HCT116 (cell line): ENCODE measurements at regions not wholly inside any gene's neighbourhood (a gene's known extent, or its start where the extent isn't known, plus 50 kb on each side); places are given as distances from the start of the nearest gene placed in this dataset.

Source experiments
- ATAC-seq: fragments of 200-7000 bp; cut with Tn5 transposase; 2 replicates; pipeline ENCODE4 v1.9.1; 2020; ENCODE audit warnings: mild to moderate bottlenecking, moderate library complexity
- BruUV-seq: library from RNA; stranded (reverse); fragments of 400-500 nt; replicated peaks from 2 replicates; lab custom pipeline; 2021; lab: Mats Ljungman, UMichigan
- CTCF ChIA-PET: fragments of 300-600 bp; sonication (Branson Sonifier 250); formaldehyde crosslinking; loops from one replicate; lab custom pipeline; 2021; ENCODE audit warnings: antibody characterized with exemption; lab: Charles Lee
- POLR2A ChIA-PET: fragments of 300-600, 350-600 bp; sonication (Branson Sonifier 250); formaldehyde crosslinking; loops from one replicate; lab custom pipeline; 2021; ENCODE audit warnings: antibody characterized with exemption; lab: Charles Lee
- RAD21 ChIA-PET, 2 experiments: fragments of 300-600 bp; sonication (Branson Sonifier 250); formaldehyde crosslinking; loops; one replicate each; lab custom pipeline; 2023; ENCODE audit warnings: low total read pairs in 2 of 2; ENCODE audit not compliant: uncharacterized antibody in 2 of 2, unreplicated experiment in 2 of 2, low non-redundant PET in 1 of 2; lab: Charles Lee
- DNase-seq: peaks from one replicate; pipeline ENCODE4 v3.0.0-alpha.2; 2010; ENCODE audit warnings: low read depth, low spot score
- H2AFZ ChIP-seq: fragments of 200-600 bp; shearing (Covaris generic), sonication (generic); 2 replicates; pipeline ENCODE4 v1.6.1; 2017; ENCODE audit warnings: low read depth, mixed run types, mixed read lengths, antibody characterized with exemption, low read length; ENCODE audit not compliant: poor library complexity, severe bottlenecking
- H3K27ac ChIP-seq: 2 replicates; pipeline ENCODE4 v1.5.1; 2012; ENCODE audit warnings: low read depth, low read length
- H3K27me3 ChIP-seq: fragments of 200-600 bp; sonication (generic); 2 replicates; pipeline ENCODE4 v1.6.1; 2016; ENCODE audit warnings: mixed run types, low read length, mixed read lengths; ENCODE audit not compliant: insufficient read depth
- H3K36me3 ChIP-seq, 2 experiments: fragments of 200-500 bp in 1 of 2; fragments of 200-600 bp in 1 of 2; sonication (Bioruptor generic) in 1 of 2; sonication (generic) in 1 of 2; 2 replicates each; pipeline versions ENCODE4 v1.5.1 to v1.6.1; 2014 to 2016; ENCODE audit warnings: low read length in 2 of 2, inconsistent platforms in 1 of 2, mixed read lengths in 1 of 2, mixed run types in 1 of 2; ENCODE audit not compliant: insufficient read depth in 2 of 2, control insufficient read depth in 1 of 2
- H3K4me1 ChIP-seq, 2 experiments: fragments of 200-600 bp in 1 of 2; sonication (generic) in 1 of 2; 2 replicates each; pipeline versions ENCODE4 v1.5.1 to v1.6.1; 2012 to 2017; ENCODE audit warnings: low read length in 2 of 2, inconsistent platforms in 1 of 2, mild to moderate bottlenecking in 1 of 2, mixed read lengths in 1 of 2, mixed run types in 1 of 2, moderate library complexity in 1 of 2; ENCODE audit not compliant: insufficient read depth in 2 of 2, control insufficient read depth in 1 of 2
- H3K4me2 ChIP-seq: fragments of 200-600 bp; sonication (generic); 2 replicates; pipeline ENCODE4 v1.6.1; 2017; ENCODE audit warnings: mixed run types, low read length, mixed read lengths
- H3K4me3 ChIP-seq, 2 experiments: fragments of 200-600 bp in 1 of 2; sonication (generic) in 1 of 2; replicated peaks in 1 of 2; 2 replicates each; pipeline ENCODE4 v1.5.1; 2011 to 2016; ENCODE audit warnings: low read length in 2 of 2, control low read depth in 1 of 2, low read depth in 1 of 2, mild to moderate bottlenecking in 1 of 2, mixed read lengths in 1 of 2, mixed run types in 1 of 2
- H3K79me2 ChIP-seq: fragments of 200-600 bp; sonication (generic); 2 replicates; pipeline ENCODE4 v1.6.1; 2017; ENCODE audit warnings: mild to moderate bottlenecking, mixed run types, low read length, moderate library complexity, mixed read lengths; ENCODE audit not compliant: insufficient read depth
- H3K9ac ChIP-seq: fragments of 200-600 bp; sonication (generic); 2 replicates; pipeline ENCODE4 v1.6.1; 2016; ENCODE audit warnings: low read length, mixed read lengths
- H3K9me2 ChIP-seq: fragments of 200-600 bp; sonication (generic), shearing (Covaris generic); 2 replicates; pipeline ENCODE4 v1.6.1; 2017; ENCODE audit warnings: mixed run types, mild to moderate bottlenecking, moderate library complexity; ENCODE audit not compliant: insufficient read depth
- H3K9me3 ChIP-seq, 2 experiments: fragments of 200-500 bp in 1 of 2; fragments of 200-600 bp in 1 of 2; sonication (Bioruptor generic) in 1 of 2; sonication (generic) in 1 of 2; 2 replicates each; pipeline ENCODE4 v1.6.1; 2014 to 2017; ENCODE audit warnings: low read length in 2 of 2, mixed read lengths in 2 of 2, inconsistent platforms in 1 of 2, low read depth in 1 of 2, mild to moderate bottlenecking in 1 of 2, mixed run types in 1 of 2, moderate library complexity in 1 of 2; ENCODE audit not compliant: control insufficient read depth in 1 of 2, insufficient read depth in 1 of 2
- H4K20me1 ChIP-seq: fragments of 200-600 bp; sonication (generic), shearing (Covaris generic); 2 replicates; pipeline ENCODE4 v1.6.1; 2017; ENCODE audit warnings: mixed run types, mild to moderate bottlenecking, moderate library complexity; ENCODE audit not compliant: insufficient read depth
- CBX3 ChIP-seq: IDR thresholded peaks from 2 replicates; pipeline ENCODE4 v1.6.1; 2012; ENCODE audit warnings: low read depth
- EGR1 ChIP-seq: IDR thresholded peaks from 2 replicates; pipeline ENCODE4 v1.6.1; 2012; ENCODE audit warnings: low read depth
- ELF1 ChIP-seq: IDR thresholded peaks from 2 replicates; pipeline ENCODE4 v1.6.1; 2012; ENCODE audit warnings: low read depth, borderline replicate concordance
- EZH2phosphoT487 ChIP-seq: fragments of 200-600 bp; IDR thresholded peaks from 2 replicates; pipeline ENCODE4 v1.6.1; 2018; ENCODE audit warnings: antibody characterized with exemption, borderline replicate concordance
- FOSL1 ChIP-seq: IDR thresholded peaks from 2 replicates; pipeline ENCODE4 v1.6.1; 2012; ENCODE audit warnings: low read depth
- POLR2A ChIP-seq: IDR thresholded peaks from 2 replicates; pipeline ENCODE4 v1.7.0; 2011; ENCODE audit warnings: borderline replicate concordance; ENCODE audit not compliant: insufficient read depth, insufficient read length; ENCODE audit errors: extremely low read depth
- POLR2AphosphoS5 ChIP-seq: IDR thresholded peaks from 2 replicates; pipeline ENCODE4 v1.6.1; 2011; ENCODE audit warnings: mild to moderate bottlenecking, low read depth, low read length, moderate library complexity
- RAD21 ChIP-seq: IDR thresholded peaks from 2 replicates; pipeline ENCODE4 v1.6.1; 2012; ENCODE audit warnings: low read depth, mild to moderate bottlenecking
- SIN3A ChIP-seq: IDR thresholded peaks from 2 replicates; pipeline ENCODE4 v1.6.1; 2012; ENCODE audit warnings: low read depth
- SP1 ChIP-seq: IDR thresholded peaks from 2 replicates; pipeline ENCODE4 v1.6.1; 2012; ENCODE audit warnings: low read depth
- SRF ChIP-seq: IDR thresholded peaks from 2 replicates; pipeline ENCODE4 v1.6.1; 2012; ENCODE audit warnings: low read depth
- TCF7L2 ChIP-seq: IDR thresholded peaks from 2 replicates; pipeline ENCODE4 v1.7.0; 2011; ENCODE audit warnings: borderline replicate concordance, inconsistent platforms; ENCODE audit not compliant: insufficient read depth, insufficient read length; ENCODE audit errors: extremely low read depth
- YY1 ChIP-seq: IDR thresholded peaks from 2 replicates; pipeline ENCODE4 v1.6.1; 2011; ENCODE audit warnings: low read length, low read depth, moderate library complexity, mild to moderate bottlenecking; ENCODE audit not compliant: insufficient replicate concordance; ENCODE audit errors: extremely low read depth
- ZFX ChIP-seq: fragments of 450-650 bp; IDR thresholded peaks from 2 replicates; pipeline ENCODE4 v1.6.1; 2017
- ZNF274 ChIP-seq: fragments of 200-500 bp; sonication (Bioruptor generic); IDR thresholded peaks from 2 replicates; pipeline ENCODE4 v1.6.1; 2014; ENCODE audit warnings: mild to moderate bottlenecking, low read depth, low read length, inconsistent platforms
- intact Hi-C: fragments of 100-400 bp; cut with micrococcal nuclease; formaldehyde crosslinking; loops from 2 replicates; pipeline ENCODE4 v1.10.0; 2022
- TF ChIP-seq, protein P1 (sequence below): IDR thresholded peaks from 2 replicates; pipeline ENCODE4 v1.6.1; 2012
- TF ChIP-seq, protein P2 (sequence below): IDR thresholded peaks from 2 replicates; pipeline ENCODE4 v1.6.1; 2012; ENCODE audit warnings: low read depth

DNA sequence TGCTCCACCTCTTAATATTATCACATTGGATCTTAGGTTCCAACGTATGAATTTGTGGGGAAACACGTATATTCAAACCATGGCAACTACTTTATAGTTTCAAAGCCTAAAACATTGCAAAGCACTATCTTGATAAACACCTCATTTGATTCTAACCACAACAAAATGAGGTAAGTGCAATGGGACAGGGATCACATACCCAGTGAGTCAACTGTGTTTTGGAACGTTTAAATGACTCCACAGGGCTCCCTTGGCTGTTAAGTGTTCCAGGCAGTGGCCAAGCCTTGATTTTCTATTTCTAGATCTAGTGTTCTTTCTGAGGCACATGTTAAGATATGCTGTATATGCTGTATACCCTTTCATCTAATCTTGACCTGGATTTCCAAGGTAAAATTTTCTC lies 54.5 kb upstream of the C1QTNF7 start:
- RAD21 ChIA-PET = no interaction called here
- Histone ChIP-seq H4K20me1 (no peaks in the 10 kb centered on the region), H3K4me2 (no peak overlapping the region), H3K4me3 (no peak overlapping the region), H3K79me2 (no peaks in the 10 kb centered on the region), H3K4me1 (no peaks in the 10 kb centered on the region), H3K36me3 (no peaks in the 10 kb centered on the region), H3K9ac (no peak overlapping the region), H3K9me2 (no peaks in the 10 kb centered on the region), H3K27ac (no peak overlapping the region), H3K27me3 (peaks cover 4% of the 10 kb centered on the region; the same call in 1 of the 2 replicates), H3K9me3 (no peaks in the 10 kb centered on the region), H2AFZ (no peak overlapping the region)
- POLR2A ChIA-PET = no interaction called here
- no TSS peak for BruUV-seq
- CTCF ChIA-PET = no interaction called here
- no peak for DNase-seq
- intact Hi-C loops = no loop called here
- TF ChIP-seq POLR2AphosphoS5 (no peak), POLR2A (no peak), ELF1 (no peak), TCF7L2 (no peak), SP1 (no peak), ZFX (no peak), ZNF274 (no peak), EZH2phosphoT487 (no peak), YY1 (no peak), RAD21 (no peak), SRF (no peak)
- ATAC-seq = no peak

DNA sequence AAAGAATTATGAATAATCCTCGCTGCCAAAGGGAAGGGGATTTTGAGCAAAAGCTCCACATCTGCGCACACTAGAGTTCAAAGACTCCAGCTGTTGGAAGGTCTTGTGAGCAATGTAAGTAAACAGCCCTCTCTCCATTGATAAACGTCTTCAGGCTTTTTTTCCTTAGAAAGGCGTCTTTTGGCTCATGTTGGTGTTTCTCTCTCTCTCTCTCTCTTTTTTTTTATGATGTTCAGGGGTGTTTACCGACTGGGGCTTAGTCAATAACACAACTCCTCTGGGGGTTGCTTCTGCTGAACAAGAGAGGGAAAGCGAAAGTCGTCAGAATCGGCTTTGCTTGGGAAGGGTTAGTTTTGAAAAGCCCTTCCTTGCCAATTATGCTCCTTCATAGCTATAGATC lies 53.2 kb upstream of the C1QTNF7 start:
- ATAC-seq = no peak
- intact Hi-C loops = no loop called here
- H4K20me1 ChIP-seq = no peaks in the 10 kb centered on the region
- H3K9me2 ChIP-seq = no peaks in the 10 kb centered on the region
- H3K27me3 ChIP-seq = peaks cover 8% of the 10 kb centered on the region; the same call in 1 of the 2 replicates
- no peak overlapping the region for H3K4me2 ChIP-seq
- no peaks in the 10 kb centered on the region for H3K9me3 ChIP-seq
- BruUV-seq = no TSS peak
- no peak overlapping the region for H3K4me3 ChIP-seq
- H2AFZ ChIP-seq = no peak overlapping the region
- H3K4me1 ChIP-seq = no peaks in the 10 kb centered on the region
- H3K36me3 ChIP-seq = no peaks in the 10 kb centered on the region
- no peaks in the 10 kb centered on the region for H3K79me2 ChIP-seq
- H3K27ac ChIP-seq = no peak overlapping the region
- no peak for DNase-seq
- CTCF ChIA-PET = no interaction called here
- H3K9ac ChIP-seq = no peak overlapping the region
- TF ChIP-seq ELF1 = no peak
- no peak for TF ChIP-seq SIN3A
- no peak for TF ChIP-seq CBX3
- TF ChIP-seq ZNF274 = no peak
- TF ChIP-seq, protein P1, sequence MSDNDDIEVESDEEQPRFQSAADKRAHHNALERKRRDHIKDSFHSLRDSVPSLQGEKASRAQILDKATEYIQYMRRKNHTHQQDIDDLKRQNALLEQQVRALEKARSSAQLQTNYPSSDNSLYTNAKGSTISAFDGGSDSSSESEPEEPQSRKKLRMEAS = no peak
- TF ChIP-seq EGR1 = no peak
- TF ChIP-seq POLR2AphosphoS5 = no peak
- no peak for TF ChIP-seq TCF7L2
- TF ChIP-seq FOSL1 = no peak
- TF ChIP-seq, protein P2, sequence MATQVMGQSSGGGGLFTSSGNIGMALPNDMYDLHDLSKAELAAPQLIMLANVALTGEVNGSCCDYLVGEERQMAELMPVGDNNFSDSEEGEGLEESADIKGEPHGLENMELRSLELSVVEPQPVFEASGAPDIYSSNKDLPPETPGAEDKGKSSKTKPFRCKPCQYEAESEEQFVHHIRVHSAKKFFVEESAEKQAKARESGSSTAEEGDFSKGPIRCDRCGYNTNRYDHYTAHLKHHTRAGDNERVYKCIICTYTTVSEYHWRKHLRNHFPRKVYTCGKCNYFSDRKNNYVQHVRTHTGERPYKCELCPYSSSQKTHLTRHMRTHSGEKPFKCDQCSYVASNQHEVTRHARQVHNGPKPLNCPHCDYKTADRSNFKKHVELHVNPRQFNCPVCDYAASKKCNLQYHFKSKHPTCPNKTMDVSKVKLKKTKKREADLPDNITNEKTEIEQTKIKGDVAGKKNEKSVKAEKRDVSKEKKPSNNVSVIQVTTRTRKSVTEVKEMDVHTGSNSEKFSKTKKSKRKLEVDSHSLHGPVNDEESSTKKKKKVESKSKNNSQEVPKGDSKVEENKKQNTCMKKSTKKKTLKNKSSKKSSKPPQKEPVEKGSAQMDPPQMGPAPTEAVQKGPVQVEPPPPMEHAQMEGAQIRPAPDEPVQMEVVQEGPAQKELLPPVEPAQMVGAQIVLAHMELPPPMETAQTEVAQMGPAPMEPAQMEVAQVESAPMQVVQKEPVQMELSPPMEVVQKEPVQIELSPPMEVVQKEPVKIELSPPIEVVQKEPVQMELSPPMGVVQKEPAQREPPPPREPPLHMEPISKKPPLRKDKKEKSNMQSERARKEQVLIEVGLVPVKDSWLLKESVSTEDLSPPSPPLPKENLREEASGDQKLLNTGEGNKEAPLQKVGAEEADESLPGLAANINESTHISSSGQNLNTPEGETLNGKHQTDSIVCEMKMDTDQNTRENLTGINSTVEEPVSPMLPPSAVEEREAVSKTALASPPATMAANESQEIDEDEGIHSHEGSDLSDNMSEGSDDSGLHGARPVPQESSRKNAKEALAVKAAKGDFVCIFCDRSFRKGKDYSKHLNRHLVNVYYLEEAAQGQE = no peak
- TF ChIP-seq ZFX = no peak
- RAD21 ChIA-PET = no interaction called here
- POLR2A ChIA-PET = no interaction called here
